A673 (cell line): ENCODE measurements at regions not wholly inside any gene's neighbourhood (a gene's known extent, or its start where the extent isn't known, plus 50 kb on each side); places are given as distances from the start of the nearest gene placed in this dataset.
"Not testable (repeated sequence)": the region's sequence is repeated elsewhere in the genome, so short reads cannot be mapped to it uniquely, and the experiment has no call there.

Source experiments
- EZH2 ChIP-seq: fragments of 200-600 bp; sonication (generic); IDR thresholded peaks from 2 replicates; pipeline ENCODE4 v1.6.1; 2017; ENCODE audit warnings: borderline replicate concordance, low read depth, mild to moderate bottlenecking, mixed read lengths, antibody characterized with exemption, low read length; ENCODE audit not compliant: poor library complexity, severe bottlenecking
- TF ChIP-seq, protein P1 (sequence below): fragments of 300-800, 200-600 bp; sonication (generic); conservative IDR thresholded peaks from 2 replicates; pipeline ENCODE4 v1.5.1; 2017; ENCODE audit warnings: low read depth, mild to moderate bottlenecking, antibody characterized with exemption, low read length, moderate library complexity, mixed read lengths

DNA sequence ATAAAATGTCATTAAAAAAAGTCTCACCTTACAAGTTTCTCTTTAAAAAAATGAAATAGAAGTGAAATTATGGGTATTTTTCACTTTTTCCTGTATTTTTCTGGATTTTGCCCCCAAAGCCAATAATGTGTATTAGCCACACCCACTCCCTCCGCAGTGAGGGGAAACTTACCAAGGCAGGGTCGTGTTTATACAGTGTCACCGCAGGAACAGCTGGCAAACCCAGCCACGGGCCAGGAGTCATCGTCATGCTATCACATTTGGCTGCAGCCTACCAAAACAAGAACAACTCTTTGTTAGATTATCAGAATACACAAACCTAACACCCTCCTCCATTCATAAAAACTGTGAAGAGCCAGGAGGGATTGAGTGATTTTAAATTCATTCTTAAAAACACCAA is 72.1 kb downstream of the CLEC18A start:
- TF ChIP-seq, protein P1, sequence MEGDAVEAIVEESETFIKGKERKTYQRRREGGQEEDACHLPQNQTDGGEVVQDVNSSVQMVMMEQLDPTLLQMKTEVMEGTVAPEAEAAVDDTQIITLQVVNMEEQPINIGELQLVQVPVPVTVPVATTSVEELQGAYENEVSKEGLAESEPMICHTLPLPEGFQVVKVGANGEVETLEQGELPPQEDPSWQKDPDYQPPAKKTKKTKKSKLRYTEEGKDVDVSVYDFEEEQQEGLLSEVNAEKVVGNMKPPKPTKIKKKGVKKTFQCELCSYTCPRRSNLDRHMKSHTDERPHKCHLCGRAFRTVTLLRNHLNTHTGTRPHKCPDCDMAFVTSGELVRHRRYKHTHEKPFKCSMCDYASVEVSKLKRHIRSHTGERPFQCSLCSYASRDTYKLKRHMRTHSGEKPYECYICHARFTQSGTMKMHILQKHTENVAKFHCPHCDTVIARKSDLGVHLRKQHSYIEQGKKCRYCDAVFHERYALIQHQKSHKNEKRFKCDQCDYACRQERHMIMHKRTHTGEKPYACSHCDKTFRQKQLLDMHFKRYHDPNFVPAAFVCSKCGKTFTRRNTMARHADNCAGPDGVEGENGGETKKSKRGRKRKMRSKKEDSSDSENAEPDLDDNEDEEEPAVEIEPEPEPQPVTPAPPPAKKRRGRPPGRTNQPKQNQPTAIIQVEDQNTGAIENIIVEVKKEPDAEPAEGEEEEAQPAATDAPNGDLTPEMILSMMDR: not testable (repeated sequence)
- not testable (repeated sequence) for TF ChIP-seq EZH2
